WTC11 (cell line): ENCODE measurements at regions not wholly inside any gene's neighbourhood (a gene's known extent, or its start where the extent isn't known, plus 50 kb on each side); places are given as distances from the start of the nearest gene placed in this dataset.

Source experiments
- ATAC-seq: fragments of 200-7000 bp; cut with Tn5 transposase; 2 replicates; pipeline ENCODE4 v1.10.0; 2021; ENCODE audit warnings: mild to moderate bottlenecking, moderate library complexity
- CTCF ChIA-PET: fragments of 300-600 bp; sonication (Branson Sonifier 250); formaldehyde crosslinking; loops from one replicate; lab custom pipeline; 2021; ENCODE audit warnings: antibody characterized with exemption; lab: Charles Lee
- POLR2A ChIA-PET: fragments of 350-600 bp; sonication (Branson Sonifier 250); formaldehyde crosslinking; loops from one replicate; lab custom pipeline; 2021; ENCODE audit warnings: antibody characterized with exemption; lab: Charles Lee
- DNase-seq: peaks from one replicate; pipeline ENCODE4 v3.0.0; 2021; ENCODE audit warnings: low spot score
- H3K27ac Mint-ChIP-seq: 2 replicates; pipeline ENCODE4 v1.8.0; 2021; ENCODE audit warnings: mixed read lengths
- H3K27me3 Mint-ChIP-seq: 2 replicates; pipeline ENCODE4 v1.8.0; 2021; ENCODE audit warnings: low read depth, mild to moderate bottlenecking, moderate library complexity, mixed read lengths
- H3K36me3 Mint-ChIP-seq: 2 replicates; pipeline ENCODE4 v1.8.0; 2021; ENCODE audit warnings: mixed read lengths
- H3K4me1 Mint-ChIP-seq: 2 replicates; pipeline ENCODE4 v1.8.0; 2022; ENCODE audit warnings: mixed read lengths
- H3K4me3 Mint-ChIP-seq: 2 replicates; pipeline ENCODE4 v1.8.0; 2021; ENCODE audit warnings: mild to moderate bottlenecking, moderate library complexity, mixed read lengths
- H3K9me3 Mint-ChIP-seq: 2 replicates; pipeline ENCODE4 v1.8.0; 2021; ENCODE audit warnings: mixed read lengths
- AFF4 ChIP-seq: sonication (generic); formaldehyde crosslinking; IDR thresholded peaks from 2 replicates; pipeline ENCODE4 v1.8.1; 2023; ENCODE audit warnings: mild to moderate bottlenecking, missing genetic modification reagents, borderline replicate concordance
- AR ChIP-seq: fragments of 250-450 bp; sonication (Bioruptor Pico); IDR thresholded peaks from 2 replicates; pipeline ENCODE4 v1.9.0; 2021; ENCODE audit warnings: mild to moderate bottlenecking
- ARID4B ChIP-seq: sonication (generic); formaldehyde crosslinking; IDR thresholded peaks from 2 replicates; pipeline ENCODE4 v1.8.0; 2023; ENCODE audit warnings: missing genetic modification reagents, mild to moderate bottlenecking, borderline replicate concordance
- ATF1 ChIP-seq: sonication (generic); formaldehyde crosslinking; IDR thresholded peaks from 2 replicates; pipeline ENCODE4 v1.8.1; 2023; ENCODE audit warnings: mild to moderate bottlenecking, moderate library complexity, missing genetic modification reagents
- CREB1 ChIP-seq: sonication (generic); formaldehyde crosslinking; IDR thresholded peaks from 2 replicates; pipeline ENCODE4 v1.8.0; 2023; ENCODE audit warnings: mild to moderate bottlenecking, missing genetic modification reagents
- FOXK1 ChIP-seq: sonication (generic); formaldehyde crosslinking; IDR thresholded peaks from 2 replicates; pipeline ENCODE4 v1.8.0; 2022; ENCODE audit warnings: mild to moderate bottlenecking, moderate library complexity, missing genetic modification reagents
- KAT7 ChIP-seq: sonication (generic); formaldehyde crosslinking; IDR thresholded peaks from 2 replicates; pipeline ENCODE4 v1.8.1; 2023; ENCODE audit warnings: missing genetic modification reagents, mild to moderate bottlenecking, borderline replicate concordance
- NR2C2 ChIP-seq: sonication (generic); formaldehyde crosslinking; IDR thresholded peaks from 2 replicates; pipeline ENCODE4 v1.8.0; 2022; ENCODE audit warnings: mild to moderate bottlenecking, missing genetic modification reagents
- NR3C1 ChIP-seq: sonication (generic); formaldehyde crosslinking; conservative IDR thresholded peaks from 2 replicates; pipeline ENCODE4 v1.8.1; 2023; ENCODE audit warnings: low read depth, mild to moderate bottlenecking, missing genetic modification reagents
- PRDM15 ChIP-seq: sonication (generic); formaldehyde crosslinking; IDR thresholded peaks from 2 replicates; pipeline ENCODE4 v1.8.0; 2022; ENCODE audit warnings: missing genetic modification reagents
- SMAD4 ChIP-seq: sonication (generic); formaldehyde crosslinking; IDR thresholded peaks from 2 replicates; pipeline ENCODE4 v1.8.0; 2022; ENCODE audit warnings: mild to moderate bottlenecking, missing genetic modification reagents
- SP1 ChIP-seq: sonication (generic); formaldehyde crosslinking; conservative IDR thresholded peaks from 2 replicates; pipeline ENCODE4 v1.8.1; 2022; ENCODE audit warnings: missing genetic modification reagents
- ZNF317 ChIP-seq: sonication (generic); formaldehyde crosslinking; IDR thresholded peaks from 2 replicates; pipeline ENCODE4 v1.8.1; 2023; ENCODE audit warnings: low read depth, mild to moderate bottlenecking, moderate library complexity, missing genetic modification reagents, borderline replicate concordance
- ZNF512 ChIP-seq: sonication (generic); formaldehyde crosslinking; IDR thresholded peaks from 2 replicates; pipeline ENCODE4 v1.8.1; 2022; ENCODE audit warnings: missing genetic modification reagents, borderline replicate concordance
- ZNF671 ChIP-seq: fragments of 250-450 bp; sonication (Bioruptor Pico); IDR thresholded peaks from 2 replicates; pipeline ENCODE4 v1.8.0; 2021; ENCODE audit warnings: mild to moderate bottlenecking

GRCh38 chr4:19135895-19136633 lies 1114.5 kb upstream of the LCORL start:
- Mint-ChIP-seq H3K27me3 (no peaks in the 10 kb centered on the region), H3K4me1 (peaks cover 19% of the 10 kb centered on the region), H3K9me3 (peaks cover 3% of the 10 kb centered on the region; the same call in 1 of the 2 replicates), H3K36me3 (0 out of 2 replicates have a peak, but pooled peaks cover 3% of the 10 kb centered on the region), H3K4me3 (no peak overlapping the region), H3K27ac (no peak overlapping the region)
- no peak for ATAC-seq
- DNase-seq = no peak
- TF ChIP-seq CREB1 (CRISPR knock-in tag) = no peak
- TF ChIP-seq NR3C1 (CRISPR knock-in tag) = no peak
- no peak for TF ChIP-seq ZNF671 (CRISPR knock-in tag)
- TF ChIP-seq ARID4B (CRISPR knock-in tag) = no peak
- no peak for TF ChIP-seq NR2C2 (CRISPR knock-in tag)
- no peak for TF ChIP-seq KAT7
- no peak for TF ChIP-seq PRDM15 (CRISPR knock-in tag)
- no peak for TF ChIP-seq FOXK1 (CRISPR knock-in tag)
- TF ChIP-seq SMAD4 (CRISPR knock-in tag) = no peak
- TF ChIP-seq ZNF317 (CRISPR knock-in tag) = no peak
- no peak for TF ChIP-seq ATF1 (CRISPR knock-in tag)
- TF ChIP-seq AFF4 = no peak
- no peak for TF ChIP-seq ZNF512 (CRISPR knock-in tag)
- no peak for TF ChIP-seq AR (CRISPR knock-in tag)
- TF ChIP-seq SP1 (CRISPR knock-in tag) = no peak
- POLR2A ChIA-PET = no interaction called here
- CTCF ChIA-PET = no interaction called here
